Prostate gland (tissue), 2 donors: ENCODE measurements at regions not wholly inside any gene's neighbourhood (a gene's known extent, or its start where the extent isn't known, plus 50 kb on each side); places are given as distances from the start of the nearest gene placed in this dataset.

Experiments used
- DNase-seq: peaks from one replicate; pipeline ENCODE4 v3.0.0-alpha.2; 2019; ENCODE audit warnings: low spot score
- H3K27ac ChIP-seq, 2 donors: fragments of 200-600 bp; sonication (generic); 2 replicates each; pipeline ENCODE4 v1.5.1; 2017 to 2019
- H3K27me3 ChIP-seq: fragments of 200-600 bp; sonication (generic); replicated peaks from 2 replicates; pipeline ENCODE4 v1.5.1; 2019; ENCODE audit not compliant: insufficient read depth
- H3K36me3 ChIP-seq, 2 donors: fragments of 200-600 bp; sonication (generic); 1 replicate in 1 of 2; 2 replicates in 1 of 2; pipeline versions ENCODE4 v1.5.1 to v1.8.1; 2017 to 2019
- H3K4me1 ChIP-seq: fragments of 200-600 bp; sonication (generic); replicated peaks from 2 replicates; pipeline ENCODE4 v1.5.1; 2019
- H3K4me3 ChIP-seq, 2 donors: fragments of 200-600 bp; sonication (generic); 2 replicates each; pipeline ENCODE4 v1.5.1; 2017 to 2019
- H3K9me3 ChIP-seq: fragments of 200-600 bp; sonication (generic); 2 replicates; pipeline ENCODE4 v1.5.1; 2017
- POLR2A ChIP-seq: fragments of 450-650 bp; IDR thresholded peaks from one replicate; pipeline ENCODE4 v1.6.1; 2016; ENCODE audit warnings: antibody characterized with exemption, mild to moderate bottlenecking
- POLR2AphosphoS5 ChIP-seq: sonication (generic); formaldehyde crosslinking; IDR thresholded peaks from one replicate; pipeline ENCODE4 v1.6.1; 2017; ENCODE audit warnings: antibody characterized with exemption
- WGBS: methylation state at CpG from one replicate; pipeline ENCODE4 v1.1.5; 2018; 5-methylcytosine and 5-hydroxymethylcytosine counted together
- intact Hi-C: fragments of 100-400 bp; cut with DNase I; formaldehyde crosslinking; loops from one replicate; pipeline ENCODE4 v1.14.2; 2022
- TF ChIP-seq, protein P1 (sequence below), 4 experiments: fragments of 200-600 bp in 2 of 4; fragments of 450-650 bp in 2 of 4; sonication (generic) in 2 of 4; IDR thresholded peaks; 1 replicate in 3 of 4; 2 replicates in 1 of 4; pipeline ENCODE4 v1.5.1; 2016 to 2019; ENCODE audit warnings: antibody characterized with exemption in 4 of 4, mild to moderate bottlenecking in 2 of 4, moderate library complexity in 2 of 4

DNA sequence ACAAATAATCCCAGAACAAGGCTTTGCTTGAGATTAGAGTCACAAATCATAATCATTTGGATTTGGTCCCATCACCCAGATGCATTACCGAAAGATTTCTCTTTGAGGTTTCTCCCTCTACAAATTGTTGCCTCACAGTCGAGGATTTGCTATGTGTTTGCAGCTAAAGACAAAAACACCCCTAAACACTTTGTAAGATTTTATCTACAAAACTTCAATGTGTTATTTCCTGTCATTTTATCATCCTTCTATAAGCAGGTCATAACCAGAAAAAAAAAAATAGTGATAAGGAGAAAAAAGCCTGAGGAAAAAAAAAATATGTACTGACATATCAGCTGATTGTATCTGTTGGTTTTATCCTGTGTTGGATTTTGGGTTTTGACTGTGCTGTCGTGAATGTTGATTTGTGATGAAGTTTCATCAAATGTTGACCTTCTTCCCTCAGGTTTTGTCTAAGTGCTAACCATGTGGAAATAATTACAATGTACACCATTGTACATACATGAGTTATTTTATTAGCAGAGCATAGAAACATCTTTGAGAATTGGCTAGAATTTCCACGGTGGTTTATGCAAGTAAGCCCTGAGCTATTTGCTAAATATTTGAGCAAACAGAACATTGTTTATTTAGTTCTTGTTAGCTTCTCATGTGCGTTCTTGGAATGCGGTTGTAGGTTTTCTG, 274.4 kb downstream of the NEBL start:
- TF ChIP-seq, protein P1, sequence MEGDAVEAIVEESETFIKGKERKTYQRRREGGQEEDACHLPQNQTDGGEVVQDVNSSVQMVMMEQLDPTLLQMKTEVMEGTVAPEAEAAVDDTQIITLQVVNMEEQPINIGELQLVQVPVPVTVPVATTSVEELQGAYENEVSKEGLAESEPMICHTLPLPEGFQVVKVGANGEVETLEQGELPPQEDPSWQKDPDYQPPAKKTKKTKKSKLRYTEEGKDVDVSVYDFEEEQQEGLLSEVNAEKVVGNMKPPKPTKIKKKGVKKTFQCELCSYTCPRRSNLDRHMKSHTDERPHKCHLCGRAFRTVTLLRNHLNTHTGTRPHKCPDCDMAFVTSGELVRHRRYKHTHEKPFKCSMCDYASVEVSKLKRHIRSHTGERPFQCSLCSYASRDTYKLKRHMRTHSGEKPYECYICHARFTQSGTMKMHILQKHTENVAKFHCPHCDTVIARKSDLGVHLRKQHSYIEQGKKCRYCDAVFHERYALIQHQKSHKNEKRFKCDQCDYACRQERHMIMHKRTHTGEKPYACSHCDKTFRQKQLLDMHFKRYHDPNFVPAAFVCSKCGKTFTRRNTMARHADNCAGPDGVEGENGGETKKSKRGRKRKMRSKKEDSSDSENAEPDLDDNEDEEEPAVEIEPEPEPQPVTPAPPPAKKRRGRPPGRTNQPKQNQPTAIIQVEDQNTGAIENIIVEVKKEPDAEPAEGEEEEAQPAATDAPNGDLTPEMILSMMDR (IDR thresholded peaks at IDR 0.05), result no peak
- TF ChIP-seq POLR2AphosphoS5 (peak; percentile 74), POLR2A (no peak)

DNA sequence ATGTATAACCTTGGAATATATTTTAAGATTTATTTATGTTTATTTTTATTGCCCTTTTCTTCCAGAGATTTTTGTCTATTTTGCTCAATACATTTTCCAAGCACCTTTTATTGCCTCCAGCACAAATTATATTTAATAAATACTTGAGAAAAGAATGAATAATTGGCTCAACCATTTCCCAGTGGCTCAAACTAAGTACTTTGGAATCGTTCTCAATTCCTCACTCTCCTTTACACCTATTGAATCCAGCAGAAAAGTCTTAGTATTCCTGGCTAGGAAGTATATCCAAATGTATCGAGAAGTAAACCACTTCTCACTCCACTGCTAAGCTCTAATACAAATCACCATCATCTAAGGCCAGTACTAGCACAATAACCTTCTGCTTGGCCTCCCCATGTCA, 276.1 kb downstream of the NEBL start:
- DNase-seq, result no peak
- 94% methylated on average over 2 of the region's 2 CpGs for WGBS
- intact Hi-C loops, result no loop called here
- Histone ChIP-seq H3K36me3 (no peaks in the 10 kb centered on the region), H3K4me3 (no peak overlapping the region), H3K4me1 (no peaks in the 10 kb centered on the region), H3K9me3 (no peaks in the 10 kb centered on the region), H3K27me3 (no peaks in the 10 kb centered on the region), H3K27ac (no peak overlapping the region)
- no peak for TF ChIP-seq POLR2AphosphoS5
- TF ChIP-seq, protein P1 (IDR thresholded peaks at IDR 0.05), result no peak
- no peak for TF ChIP-seq POLR2A

More for the DNA sequence above, 274.4 kb downstream of the NEBL start:
- Histone ChIP-seq H3K9me3 (no peaks in the 10 kb centered on the region), H3K4me3 (no peak overlapping the region), H3K36me3 (no peaks in the 10 kb centered on the region), H3K27ac (no peak overlapping the region), H3K27me3 (no peaks in the 10 kb centered on the region), H3K4me1 (no peaks in the 10 kb centered on the region)
- intact Hi-C loops, result no loop called here
- DNase-seq, result peak; percentile 26
- 16% methylated on average over 6 of the region's 6 CpGs for WGBS

DNA sequence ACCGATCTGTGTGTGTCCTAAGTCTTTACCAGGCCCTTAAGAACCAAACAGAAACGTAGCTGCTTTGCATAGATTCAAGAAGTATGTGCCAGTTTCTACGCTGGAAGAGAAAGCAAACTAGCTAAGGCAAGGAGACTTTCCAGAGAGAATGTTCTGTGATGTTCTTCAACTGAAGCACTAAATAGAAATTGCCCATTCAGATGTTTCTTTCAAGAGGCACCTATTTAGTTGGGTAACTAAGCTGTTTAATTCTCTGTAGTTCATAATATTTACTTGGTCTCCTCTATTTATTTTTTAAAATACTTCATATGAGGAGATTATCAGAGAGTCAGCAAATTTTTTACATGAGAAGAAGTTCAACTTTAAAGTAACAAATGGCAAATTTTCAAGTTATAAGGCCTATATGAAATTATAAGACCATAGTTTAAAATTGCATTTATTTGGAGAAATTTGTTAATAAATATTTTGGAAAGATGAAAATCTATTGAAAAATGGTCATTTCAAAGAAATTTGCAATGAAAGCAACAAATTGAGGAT, 279.0 kb downstream of the NEBL start:
- intact Hi-C loops, result no loop called here
- H3K9me3 ChIP-seq, result no peaks in the 10 kb centered on the region
- H3K4me1 ChIP-seq, result no peaks in the 10 kb centered on the region
- TF ChIP-seq POLR2AphosphoS5 (no peak), POLR2A (no peak)
- TF ChIP-seq, protein P1 (IDR thresholded peaks at IDR 0.05), result no peak
- 92% methylated on average over 3 of the region's 3 CpGs for WGBS
- no peaks in the 10 kb centered on the region for H3K27me3 ChIP-seq
- no peaks in the 10 kb centered on the region for H3K36me3 ChIP-seq
- DNase-seq, result no peak
- H3K4me3 ChIP-seq, result no peak overlapping the region
- H3K27ac ChIP-seq, result no peak overlapping the region

DNA sequence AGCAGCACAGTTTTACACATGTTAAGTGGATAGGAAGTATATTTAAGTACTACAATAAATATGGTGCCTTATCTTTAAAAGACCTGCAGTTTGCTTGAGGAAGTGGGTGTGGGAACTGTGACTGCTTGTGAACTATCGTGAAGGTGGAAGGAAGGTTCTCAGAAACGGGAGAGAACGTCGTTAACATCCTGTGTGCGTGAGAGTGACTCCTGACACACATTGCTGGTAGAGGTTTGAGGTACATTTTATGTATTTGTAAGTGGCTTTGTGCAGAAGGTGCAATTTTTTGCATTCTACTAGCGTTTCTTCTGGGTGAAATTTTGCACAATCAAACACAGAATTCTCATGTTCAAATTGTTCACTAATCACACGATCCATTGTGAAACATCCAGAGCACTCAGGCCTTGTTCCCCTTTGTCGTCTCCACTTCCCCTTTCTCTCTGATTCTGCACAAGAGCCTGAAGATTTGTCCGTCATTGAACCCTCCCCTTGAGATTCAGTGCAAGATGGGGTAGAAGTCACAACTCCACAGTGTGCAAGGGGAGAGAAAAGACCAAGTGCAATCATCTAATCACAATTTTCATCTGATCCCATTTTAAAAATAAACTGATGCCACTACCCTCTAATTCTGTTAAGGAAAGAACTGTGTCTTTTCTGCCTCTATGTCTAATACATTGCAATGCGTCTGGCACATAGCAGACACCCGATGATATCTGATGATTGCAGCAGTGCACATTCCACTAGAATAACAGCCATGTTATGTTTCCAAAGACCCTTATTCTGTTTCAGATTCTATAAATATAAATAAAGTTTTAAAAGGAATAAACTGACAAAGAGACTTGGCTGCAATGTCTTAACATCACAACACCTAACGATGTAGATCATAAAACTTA, 279.9 kb downstream of the NEBL start:
- TF ChIP-seq POLR2A, result no peak
- no peak for TF ChIP-seq POLR2AphosphoS5
- TF ChIP-seq, protein P1 (IDR thresholded peaks at IDR 0.05), result no peak
- Histone ChIP-seq H3K4me1 (no peaks in the 10 kb centered on the region), H3K36me3 (no peaks in the 10 kb centered on the region), H3K27ac (no peak overlapping the region), H3K9me3 (no peaks in the 10 kb centered on the region), H3K27me3 (no peaks in the 10 kb centered on the region), H3K4me3 (no peak overlapping the region)
- DNase-seq, result no peak
- intact Hi-C loops, result no loop called here
- 76% methylated on average over 12 of the region's 12 CpGs for WGBS
